ENCODE measurements at regions not wholly inside any gene's neighbourhood (a gene's known extent, or its start where the extent isn't known, plus 50 kb on each side); places are given as distances from the start of the nearest gene placed in this dataset.

DNA sequence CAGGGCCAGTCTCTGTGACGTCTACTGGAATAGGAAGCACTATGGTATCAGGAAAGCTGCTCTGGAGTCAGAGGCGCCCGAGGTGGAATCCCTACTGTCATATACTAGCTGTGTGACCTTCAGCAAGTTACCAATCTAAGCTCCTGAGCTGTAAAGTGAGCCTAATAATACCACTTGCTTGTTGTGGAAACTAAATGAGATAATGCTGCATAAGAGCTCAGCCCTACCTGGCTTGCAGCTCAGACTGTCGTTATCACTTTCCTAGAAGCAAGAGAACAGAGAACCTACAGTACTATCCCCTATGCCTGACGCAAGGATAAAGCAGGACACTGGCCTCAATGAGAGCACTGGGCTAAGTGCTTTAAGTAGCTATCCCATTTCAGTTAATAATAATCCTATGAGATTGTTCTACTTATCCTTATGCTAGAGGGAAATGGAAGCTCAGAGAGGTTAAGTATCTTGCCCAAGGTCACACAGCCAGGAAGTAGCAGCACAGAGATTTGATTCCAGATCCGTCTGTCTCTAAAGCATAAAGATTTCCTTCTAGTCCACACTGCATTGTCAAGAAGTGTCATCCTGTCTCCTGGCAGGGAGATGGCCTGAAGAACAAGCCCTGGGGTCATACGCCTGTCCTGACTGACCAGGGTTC is 195.2 kb downstream of the TLE3 start:
- ChIA-PET CTCF (ENCODE audit: unreplicated experiment) (interaction anchor here (0.7 kb wide), 1 partner anchor 109 kb away, joined by 3 read pairs; no protein-coding TSS in a partner anchor), POLR2A (interaction anchor here (1.1 kb wide), 1 partner anchor 12 kb away, joined by 3 read pairs; no protein-coding TSS in a partner anchor)
- Histone ChIP-seq H3K79me2 (ENCODE audit: insufficient read depth, low read depth, low read length) (no peaks in the 10 kb centered on the region), H2AFZ (ENCODE audit: low read length) (no peak overlapping the region), H3K4me3 (ENCODE audit: low read depth, low read length, poor library complexity, severe bottlenecking) (no peak overlapping the region), H3K27ac (ENCODE audit: low read depth, low read length, poor library complexity, severe bottlenecking) (no peak overlapping the region), H3K9me2 (ENCODE audit: insufficient read depth, low read length) (no peaks in the 10 kb centered on the region), H3K4me1 (ENCODE audit: insufficient read depth, low read length, poor library complexity, severe bottlenecking) (peaks cover 27% of the 10 kb centered on the region), H4K20me1 (ENCODE audit: insufficient read depth, low read length) (no peaks in the 10 kb centered on the region), H3K9me3 (ENCODE audit: low read length) (no peaks in the 10 kb centered on the region), H3K36me3 (ENCODE audit: insufficient read depth, low read length) (no peaks in the 10 kb centered on the region), H3K4me2 (ENCODE audit: low read length) (no peak overlapping the region)
- no peak for TF ChIP-seq EZH2phosphoT487 (IDR thresholded peaks at IDR 0.05; ENCODE audit: borderline replicate concordance, low read depth, low read length)
- TF ChIP-seq, protein P1, sequence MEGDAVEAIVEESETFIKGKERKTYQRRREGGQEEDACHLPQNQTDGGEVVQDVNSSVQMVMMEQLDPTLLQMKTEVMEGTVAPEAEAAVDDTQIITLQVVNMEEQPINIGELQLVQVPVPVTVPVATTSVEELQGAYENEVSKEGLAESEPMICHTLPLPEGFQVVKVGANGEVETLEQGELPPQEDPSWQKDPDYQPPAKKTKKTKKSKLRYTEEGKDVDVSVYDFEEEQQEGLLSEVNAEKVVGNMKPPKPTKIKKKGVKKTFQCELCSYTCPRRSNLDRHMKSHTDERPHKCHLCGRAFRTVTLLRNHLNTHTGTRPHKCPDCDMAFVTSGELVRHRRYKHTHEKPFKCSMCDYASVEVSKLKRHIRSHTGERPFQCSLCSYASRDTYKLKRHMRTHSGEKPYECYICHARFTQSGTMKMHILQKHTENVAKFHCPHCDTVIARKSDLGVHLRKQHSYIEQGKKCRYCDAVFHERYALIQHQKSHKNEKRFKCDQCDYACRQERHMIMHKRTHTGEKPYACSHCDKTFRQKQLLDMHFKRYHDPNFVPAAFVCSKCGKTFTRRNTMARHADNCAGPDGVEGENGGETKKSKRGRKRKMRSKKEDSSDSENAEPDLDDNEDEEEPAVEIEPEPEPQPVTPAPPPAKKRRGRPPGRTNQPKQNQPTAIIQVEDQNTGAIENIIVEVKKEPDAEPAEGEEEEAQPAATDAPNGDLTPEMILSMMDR (conservative IDR thresholded peaks at IDR 0.05; ENCODE audit: low read length), result no peak
- BruUV-seq (replicated peaks), result no TSS peak
- intact Hi-C loops (cut with micrococcal nuclease; ENCODE audit: unreplicated experiment), result no loop called here
- DNase-seq (ENCODE audit: low spot score), result no peak

DNA sequence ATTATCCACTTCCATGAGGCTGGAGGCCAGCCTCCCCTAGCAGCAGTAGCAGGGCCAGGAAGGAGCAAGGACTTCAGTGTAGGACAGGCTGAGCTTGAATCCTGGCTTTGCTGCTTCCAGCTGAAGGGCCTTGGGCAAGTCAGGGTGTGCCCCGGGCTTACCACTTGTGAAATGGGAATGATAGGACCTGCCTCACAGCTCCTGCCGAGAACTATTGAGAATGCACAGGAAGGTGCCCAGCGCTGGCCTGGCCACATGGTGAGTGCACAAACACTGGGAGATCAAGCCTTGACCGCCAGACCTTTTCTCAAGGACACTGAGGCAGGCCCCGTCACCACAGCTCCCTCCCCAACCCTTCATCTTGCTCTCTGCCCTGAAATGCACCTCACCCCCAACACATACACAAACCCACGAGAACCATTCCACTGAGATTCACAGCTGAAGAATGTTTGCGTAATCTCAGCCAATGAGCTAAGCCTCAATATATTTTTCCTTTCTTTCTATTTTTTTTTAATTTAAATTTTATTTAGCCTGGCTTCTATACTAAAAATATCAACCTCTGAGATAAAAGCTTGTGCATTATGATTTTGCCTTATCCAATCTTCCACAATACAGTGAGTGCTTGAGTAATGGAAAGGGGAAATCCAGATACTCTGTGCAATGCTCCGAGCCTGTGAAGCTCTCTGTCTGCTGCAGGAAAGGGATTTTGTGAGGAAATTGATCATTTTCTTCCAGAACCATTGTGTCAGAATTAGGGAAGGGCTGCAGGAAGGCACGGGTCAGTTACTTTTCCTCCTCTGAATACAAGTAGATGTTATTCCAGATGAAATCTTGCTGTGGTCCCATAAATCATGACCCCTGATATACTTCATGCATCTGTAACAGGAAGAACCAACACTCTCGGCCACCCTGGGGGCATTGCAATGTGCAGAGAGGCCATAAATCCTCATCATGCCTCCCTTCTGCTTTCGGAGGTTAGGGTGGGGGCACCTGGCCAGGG is 193.9 kb downstream of the TLE3 start:
- ChIA-PET CTCF (ENCODE audit: unreplicated experiment) (no interaction called here), POLR2A (interaction anchor here (0.6 to 0.7 kb wide), 2 partner anchors 124 to 1936 kb away, joined by 3 read pairs; no protein-coding TSS in a partner anchor)
- H3K9me3 ChIP-seq (ENCODE audit: low read length), result no peaks in the 10 kb centered on the region
- no peaks in the 10 kb centered on the region for H4K20me1 ChIP-seq (ENCODE audit: insufficient read depth, low read length)
- DNase-seq (ENCODE audit: low spot score), result no peak
- intact Hi-C loops (cut with micrococcal nuclease; ENCODE audit: unreplicated experiment), result no loop called here
- H3K36me3 ChIP-seq (ENCODE audit: insufficient read depth, low read length), result no peaks in the 10 kb centered on the region
- TF ChIP-seq, protein P1 (conservative IDR thresholded peaks at IDR 0.05; ENCODE audit: low read length), result no peak
- no peak for TF ChIP-seq EZH2phosphoT487 (IDR thresholded peaks at IDR 0.05; ENCODE audit: borderline replicate concordance, low read depth, low read length)
- no peak overlapping the region for H3K27ac ChIP-seq (ENCODE audit: low read depth, low read length, poor library complexity, severe bottlenecking)
- H3K4me1 ChIP-seq (ENCODE audit: insufficient read depth, low read length, poor library complexity, severe bottlenecking), result peaks cover 29% of the 10 kb centered on the region
- H3K4me2 ChIP-seq (ENCODE audit: low read length), result no peak overlapping the region
- no peak overlapping the region for H3K4me3 ChIP-seq (ENCODE audit: low read depth, low read length, poor library complexity, severe bottlenecking)
- no peaks in the 10 kb centered on the region for H3K79me2 ChIP-seq (ENCODE audit: insufficient read depth, low read depth, low read length)
- H2AFZ ChIP-seq (ENCODE audit: low read length), result no peak overlapping the region
- no peaks in the 10 kb centered on the region for H3K9me2 ChIP-seq (ENCODE audit: insufficient read depth, low read length)
- BruUV-seq (replicated peaks), result no TSS peak
